Liver (tissue), 7 donors: ENCODE measurements at regions not wholly inside any gene's neighbourhood (a gene's known extent, or its start where the extent isn't known, plus 50 kb on each side); places are given as distances from the start of the nearest gene placed in this dataset.

ENCODE experiments used
- DNase-seq: peaks from one replicate; pipeline ENCODE4 v3.0.0-alpha.2; 2017; ENCODE audit warnings: low spot score
- H3K27ac ChIP-seq, 2 donors: one replicate each; pipeline ENCODE4 v1.7.0; 2013; ENCODE audit warnings: inconsistent platforms in 2 of 2, low read length in 2 of 2, control low read depth in 1 of 2, low read depth in 1 of 2, mild to moderate bottlenecking in 1 of 2
- H3K27me3 ChIP-seq, 4 donors: one replicate each; pipeline versions ENCODE4 v1.6.1 to v1.7.0; 2013; ENCODE audit warnings: low read length in 3 of 4, inconsistent platforms in 1 of 4, mild to moderate bottlenecking in 1 of 4, moderate library complexity in 1 of 4; ENCODE audit not compliant: control insufficient read depth in 4 of 4, insufficient read depth in 4 of 4
- H3K36me3 ChIP-seq, 4 donors: one replicate each; pipeline versions ENCODE4 v1.6.1 to v1.7.0; 2013; ENCODE audit warnings: low read length in 3 of 4, mild to moderate bottlenecking in 3 of 4, low read depth in 1 of 4, moderate library complexity in 1 of 4; ENCODE audit not compliant: control insufficient read depth in 4 of 4, insufficient read depth in 3 of 4
- H3K4me1 ChIP-seq, 4 donors: one replicate each; pipeline versions ENCODE4 v1.6.1 to v1.7.0; 2013; ENCODE audit warnings: low read length in 3 of 4, mild to moderate bottlenecking in 3 of 4, moderate library complexity in 1 of 4; ENCODE audit not compliant: control insufficient read depth in 4 of 4, insufficient read depth in 4 of 4
- H3K4me3 ChIP-seq, 3 donors: one replicate each; pipeline versions ENCODE4 v1.6.1 to v1.7.0; 2013; ENCODE audit warnings: low read length in 3 of 3, control low read depth in 1 of 3, low read depth in 1 of 3, mild to moderate bottlenecking in 1 of 3
- H3K9ac ChIP-seq, 2 donors: one replicate each; pipeline ENCODE4 v1.7.0; 2013; ENCODE audit warnings: low read length in 2 of 2, mild to moderate bottlenecking in 2 of 2, moderate library complexity in 2 of 2, control low read depth in 1 of 2, low read depth in 1 of 2
- H3K9me3 ChIP-seq, 4 donors: one replicate each; pipeline versions ENCODE4 v1.6.1 to v1.7.0; 2013; ENCODE audit warnings: low read length in 3 of 4; ENCODE audit not compliant: control insufficient read depth in 4 of 4
- FOXA1 ChIP-seq: IDR thresholded peaks from 2 replicates; pipeline ENCODE4 v1.6.1; 2016; ENCODE audit warnings: antibody characterized with exemption
- HNF4G ChIP-seq: IDR thresholded peaks from 2 replicates; pipeline ENCODE4 v1.6.1; 2016; ENCODE audit warnings: antibody characterized with exemption
- JUND ChIP-seq, 2 donors: IDR thresholded peaks; 2 replicates each; pipeline ENCODE4 v1.6.1; 2016; ENCODE audit warnings: antibody characterized with exemption in 2 of 2
- MAX ChIP-seq: IDR thresholded peaks from 2 replicates; pipeline ENCODE4 v1.6.1; 2016; ENCODE audit warnings: antibody characterized with exemption
- NR2F2 ChIP-seq: IDR thresholded peaks from 2 replicates; pipeline ENCODE4 v1.6.1; 2016; ENCODE audit warnings: antibody characterized with exemption
- RAD21 ChIP-seq, 2 donors: IDR thresholded peaks; 2 replicates each; pipeline ENCODE4 v1.6.1; 2016; ENCODE audit warnings: antibody characterized with exemption in 2 of 2, mild to moderate bottlenecking in 2 of 2
- REST ChIP-seq: IDR thresholded peaks from 2 replicates; pipeline ENCODE4 v1.6.1; 2016; ENCODE audit warnings: antibody characterized with exemption, mild to moderate bottlenecking
- SP1 ChIP-seq: IDR thresholded peaks from 2 replicates; pipeline ENCODE4 v1.6.1; 2018; ENCODE audit warnings: antibody characterized with exemption, mild to moderate bottlenecking
- TAF1 ChIP-seq: conservative IDR thresholded peaks from 2 replicates; pipeline ENCODE4 v1.6.1; 2016; ENCODE audit warnings: antibody characterized with exemption, mild to moderate bottlenecking
- YY1 ChIP-seq: IDR thresholded peaks from 2 replicates; pipeline ENCODE4 v1.6.1; 2016; ENCODE audit warnings: antibody characterized with exemption, mild to moderate bottlenecking
- ZBTB33 ChIP-seq: IDR thresholded peaks from 2 replicates; pipeline ENCODE4 v1.6.1; 2016; ENCODE audit warnings: antibody characterized with exemption
- WGBS: extraction: QIAGEN DNeasy Blood & Tissue Kit; methylation state at CpG from one replicate; pipeline ENCODE4 v1.1.7; 2013; 5-methylcytosine and 5-hydroxymethylcytosine counted together
- donor health status: healthy.
- donor health status: healthy.
- donor health status: healthy.
- donor health status: healthy.

GRCh38 chr5:114007678-114008077 is 354.2 kb upstream of the KCNN2 start (continued):
- no peak for TF ChIP-seq ZBTB33
- no peak for TF ChIP-seq SP1
- no peak for TF ChIP-seq FOXA1
- no peak for TF ChIP-seq NR2F2
- no peak for TF ChIP-seq HNF4G

- H3K9me3 ChIP-seq: no peaks in the 10 kb centered on the region
- H3K4me3 ChIP-seq: no peak overlapping the region
- TF ChIP-seq TAF1 (no peak), ZBTB33 (no peak), JUND (IDR thresholded peaks at IDR 0.05) (no peak), REST (no peak), YY1 (no peak), RAD21 (IDR thresholded peaks at IDR 0.05) (no peak), HNF4G (no peak), MAX (no peak), SP1 (no peak)
- DNase-seq: no peak
- WGBS: 66% methylated on average over 2 of the region's 2 CpGs
- H3K9ac ChIP-seq: no peak overlapping the region
- H3K4me1 ChIP-seq: no peaks in the 10 kb centered on the region
- H3K27ac ChIP-seq: no peak overlapping the region
- no peaks in the 10 kb centered on the region for H3K36me3 ChIP-seq
- H3K27me3 ChIP-seq: peaks cover 0 to 3% (median 0%) of the 10 kb centered on the region in 4 donors
Observed at GRCh38 chr5:114010362-114010761, 351.5 kb upstream of the KCNN2 start.

GRCh38 chr5:114018186-114018585 is 343.7 kb upstream of the KCNN2 start:
- no peak for DNase-seq

More at GRCh38 chr5:114018186-114018585, 343.7 kb upstream of the KCNN2 start:
- Histone ChIP-seq H3K4me3 (no peak overlapping the region), H3K9me3 (peaks cover 0 to 7% (median 0%) of the 10 kb centered on the region in 4 donors), H3K36me3 (no peaks in the 10 kb centered on the region), H3K27ac (no peak overlapping the region), H3K9ac (no peak overlapping the region), H3K4me1 (no peaks in the 10 kb centered on the region), H3K27me3 (peaks cover 0 to 2% (median 0%) of the 10 kb centered on the region in 4 donors)
- 69% methylated on average over 4 of the region's 4 CpGs for WGBS
- TF ChIP-seq YY1: no peak
- TF ChIP-seq RAD21 (IDR thresholded peaks at IDR 0.05): peak in 1 of 2 donors; percentile 36
